ENCODE measurements at regions not wholly inside any gene's neighbourhood (a gene's known extent, or its start where the extent isn't known, plus 50 kb on each side); places are given as distances from the start of the nearest gene placed in this dataset.

GRCh38 chr2:12335995-12336394, 380.7 kb upstream of the TRIB2 start:
- H3K4me1 ChIP-seq (ENCODE audit: control insufficient read depth, insufficient read depth, low read length) = no peaks in the 10 kb centered on the region
- H3K36me3 ChIP-seq (ENCODE audit: control insufficient read depth, insufficient read depth, low read length) = no peaks in the 10 kb centered on the region
- no peak for DNase-seq (ENCODE audit: low read depth, low spot score)
- H3K4me3 ChIP-seq (ENCODE audit: low read length) = no peak overlapping the region
- no peaks in the 10 kb centered on the region for H3K27me3 ChIP-seq (ENCODE audit: control insufficient read depth, insufficient read depth, low read length)
- no CpG with 5 or more reads among the region's 2 CpGs for WGBS (ENCODE audit: insufficient coverage, insufficient read length)
- H3K9me3 ChIP-seq (ENCODE audit: control insufficient read depth, insufficient read depth, low read length) = no peaks in the 10 kb centered on the region
- H3K27ac ChIP-seq (ENCODE audit: low read length) = no peak overlapping the region

GRCh38 chr2:12338946-12339697, 377.6 kb upstream of the TRIB2 start:
- no CpG with 5 or more reads among the region's 7 CpGs for WGBS (ENCODE audit: insufficient coverage, insufficient read length)
- DNase-seq (ENCODE audit: low read depth, low spot score) = no peak

GRCh38 chr2:12340164-12340563, 376.6 kb upstream of the TRIB2 start:
- Histone ChIP-seq H3K27me3 (ENCODE audit: control insufficient read depth, insufficient read depth, low read length) (no peaks in the 10 kb centered on the region), H3K4me1 (ENCODE audit: control insufficient read depth, insufficient read depth, low read length) (no peaks in the 10 kb centered on the region), H3K9me3 (ENCODE audit: control insufficient read depth, insufficient read depth, low read length) (no peaks in the 10 kb centered on the region), H3K4me3 (ENCODE audit: low read length) (no peak overlapping the region), H3K36me3 (ENCODE audit: control insufficient read depth, insufficient read depth, low read length) (no peaks in the 10 kb centered on the region), H3K27ac (ENCODE audit: low read length) (no peak overlapping the region)
- DNase-seq (ENCODE audit: low read depth, low spot score) = no peak
- WGBS (ENCODE audit: insufficient coverage, insufficient read length) = no CpG with 5 or more reads among the region's 4 CpGs

More at GRCh38 chr2:12338946-12339697, 377.6 kb upstream of the TRIB2 start:
- no peaks in the 10 kb centered on the region for H3K9me3 ChIP-seq (ENCODE audit: control insufficient read depth, insufficient read depth, low read length)
- no peaks in the 10 kb centered on the region for H3K27me3 ChIP-seq (ENCODE audit: control insufficient read depth, insufficient read depth, low read length)
- H3K4me3 ChIP-seq (ENCODE audit: low read length) = no peak overlapping the region
- H3K27ac ChIP-seq (ENCODE audit: low read length) = no peak overlapping the region
- H3K4me1 ChIP-seq (ENCODE audit: control insufficient read depth, insufficient read depth, low read length) = no peaks in the 10 kb centered on the region
- no peaks in the 10 kb centered on the region for H3K36me3 ChIP-seq (ENCODE audit: control insufficient read depth, insufficient read depth, low read length)

- no peaks in the 10 kb centered on the region for H3K27me3 ChIP-seq (ENCODE audit: control insufficient read depth, insufficient read depth, low read length)
- H3K4me1 ChIP-seq (ENCODE audit: control insufficient read depth, insufficient read depth, low read length) = no peaks in the 10 kb centered on the region
- no peak for DNase-seq (ENCODE audit: low read depth, low spot score)
- no CpG with 5 or more reads among the region's 1 CpG for WGBS (ENCODE audit: insufficient coverage, insufficient read length)
- no peak overlapping the region for H3K27ac ChIP-seq (ENCODE audit: low read length)
- H3K36me3 ChIP-seq (ENCODE audit: control insufficient read depth, insufficient read depth, low read length) = no peaks in the 10 kb centered on the region
- no peaks in the 10 kb centered on the region for H3K9me3 ChIP-seq (ENCODE audit: control insufficient read depth, insufficient read depth, low read length)
- no peak overlapping the region for H3K4me3 ChIP-seq (ENCODE audit: low read length)
Observed at GRCh38 chr2:12341215-12341614, 375.5 kb upstream of the TRIB2 start.

GRCh38 chr2:12341920-12342319, 374.8 kb upstream of the TRIB2 start:
- DNase-seq (ENCODE audit: low read depth, low spot score) = no peak
- Histone ChIP-seq H3K4me3 (ENCODE audit: low read length) (no peak overlapping the region), H3K9me3 (ENCODE audit: control insufficient read depth, insufficient read depth, low read length) (no peaks in the 10 kb centered on the region), H3K27ac (ENCODE audit: low read length) (no peak overlapping the region), H3K4me1 (ENCODE audit: control insufficient read depth, insufficient read depth, low read length) (no peaks in the 10 kb centered on the region), H3K27me3 (ENCODE audit: control insufficient read depth, insufficient read depth, low read length) (no peaks in the 10 kb centered on the region), H3K36me3 (ENCODE audit: control insufficient read depth, insufficient read depth, low read length) (no peaks in the 10 kb centered on the region)
- no CpG with 5 or more reads among the region's 3 CpGs for WGBS (ENCODE audit: insufficient coverage, insufficient read length)

GRCh38 chr2:12343141-12343540, 373.6 kb upstream of the TRIB2 start:
- no peaks in the 10 kb centered on the region for H3K9me3 ChIP-seq (ENCODE audit: control insufficient read depth, insufficient read depth, low read length)
- DNase-seq (ENCODE audit: low read depth, low spot score) = no peak
- H3K4me1 ChIP-seq (ENCODE audit: control insufficient read depth, insufficient read depth, low read length) = no peaks in the 10 kb centered on the region
- no CpG with 5 or more reads among the region's 5 CpGs for WGBS (ENCODE audit: insufficient coverage, insufficient read length)
- H3K4me3 ChIP-seq (ENCODE audit: low read length) = no peak overlapping the region
- no peak overlapping the region for H3K27ac ChIP-seq (ENCODE audit: low read length)
- no peaks in the 10 kb centered on the region for H3K36me3 ChIP-seq (ENCODE audit: control insufficient read depth, insufficient read depth, low read length)
- no peaks in the 10 kb centered on the region for H3K27me3 ChIP-seq (ENCODE audit: control insufficient read depth, insufficient read depth, low read length)

- no peaks in the 10 kb centered on the region for H3K27me3 ChIP-seq (ENCODE audit: control insufficient read depth, insufficient read depth, low read length)
Observed at GRCh38 chr2:12347066-12347493, 369.7 kb upstream of the TRIB2 start.

GRCh38 chr2:12348216-12348615, 368.5 kb upstream of the TRIB2 start:
- no peaks in the 10 kb centered on the region for H3K9me3 ChIP-seq (ENCODE audit: control insufficient read depth, insufficient read depth, low read length)
- H3K27me3 ChIP-seq (ENCODE audit: control insufficient read depth, insufficient read depth, low read length) = no peaks in the 10 kb centered on the region
- WGBS (ENCODE audit: insufficient coverage, insufficient read length) = no CpG with 5 or more reads among the region's 3 CpGs
- no peak for DNase-seq (ENCODE audit: low read depth, low spot score)
- no peaks in the 10 kb centered on the region for H3K4me1 ChIP-seq (ENCODE audit: control insufficient read depth, insufficient read depth, low read length)
- H3K27ac ChIP-seq (ENCODE audit: low read length) = no peak overlapping the region
- no peaks in the 10 kb centered on the region for H3K36me3 ChIP-seq (ENCODE audit: control insufficient read depth, insufficient read depth, low read length)
- no peak overlapping the region for H3K4me3 ChIP-seq (ENCODE audit: low read length)

More at GRCh38 chr2:12347066-12347493, 369.7 kb upstream of the TRIB2 start:
- Histone ChIP-seq H3K9me3 (ENCODE audit: control insufficient read depth, insufficient read depth, low read length) (no peaks in the 10 kb centered on the region), H3K27ac (ENCODE audit: low read length) (no peak overlapping the region), H3K4me3 (ENCODE audit: low read length) (no peak overlapping the region), H3K4me1 (ENCODE audit: control insufficient read depth, insufficient read depth, low read length) (no peaks in the 10 kb centered on the region), H3K36me3 (ENCODE audit: control insufficient read depth, insufficient read depth, low read length) (no peaks in the 10 kb centered on the region)
- no peak for DNase-seq (ENCODE audit: low read depth, low spot score)
- WGBS (ENCODE audit: insufficient coverage, insufficient read length) = no CpG with 5 or more reads among the region's 4 CpGs

GRCh38 chr2:12350821-12351220, 365.9 kb upstream of the TRIB2 start:
- Histone ChIP-seq H3K4me1 (ENCODE audit: control insufficient read depth, insufficient read depth, low read length) (no peaks in the 10 kb centered on the region), H3K27me3 (ENCODE audit: control insufficient read depth, insufficient read depth, low read length) (no peaks in the 10 kb centered on the region), H3K27ac (ENCODE audit: low read length) (no peak overlapping the region), H3K4me3 (ENCODE audit: low read length) (no peak overlapping the region), H3K9me3 (ENCODE audit: control insufficient read depth, insufficient read depth, low read length) (no peaks in the 10 kb centered on the region), H3K36me3 (ENCODE audit: control insufficient read depth, insufficient read depth, low read length) (no peaks in the 10 kb centered on the region)
- WGBS (ENCODE audit: insufficient coverage, insufficient read length) = no CpG with 5 or more reads among the region's 4 CpGs
- DNase-seq (ENCODE audit: low read depth, low spot score) = no peak

- H3K9me3 ChIP-seq (ENCODE audit: control insufficient read depth, insufficient read depth, low read length) = no peaks in the 10 kb centered on the region
- H3K4me3 ChIP-seq (ENCODE audit: low read length) = no peak overlapping the region
- no peak overlapping the region for H3K27ac ChIP-seq (ENCODE audit: low read length)
- WGBS (ENCODE audit: insufficient coverage, insufficient read length) = no CpG with 5 or more reads among the region's 1 CpG
- DNase-seq (ENCODE audit: low read depth, low spot score) = no peak
- no peaks in the 10 kb centered on the region for H3K27me3 ChIP-seq (ENCODE audit: control insufficient read depth, insufficient read depth, low read length)
- no peaks in the 10 kb centered on the region for H3K4me1 ChIP-seq (ENCODE audit: control insufficient read depth, insufficient read depth, low read length)
- no peaks in the 10 kb centered on the region for H3K36me3 ChIP-seq (ENCODE audit: control insufficient read depth, insufficient read depth, low read length)
Observed at GRCh38 chr2:12352889-12353288, 363.8 kb upstream of the TRIB2 start.

- Histone ChIP-seq H3K27me3 (ENCODE audit: control insufficient read depth, insufficient read depth, low read length) (no peaks in the 10 kb centered on the region), H3K9me3 (ENCODE audit: control insufficient read depth, insufficient read depth, low read length) (no peaks in the 10 kb centered on the region), H3K27ac (ENCODE audit: low read length) (no peak overlapping the region), H3K4me1 (ENCODE audit: control insufficient read depth, insufficient read depth, low read length) (no peaks in the 10 kb centered on the region), H3K36me3 (ENCODE audit: control insufficient read depth, insufficient read depth, low read length) (no peaks in the 10 kb centered on the region), H3K4me3 (ENCODE audit: low read length) (no peak overlapping the region)
- no CpG with 5 or more reads among the region's 4 CpGs for WGBS (ENCODE audit: insufficient coverage, insufficient read length)
- DNase-seq (ENCODE audit: low read depth, low spot score) = no peak
Observed at GRCh38 chr2:12361506-12361905, 355.2 kb upstream of the TRIB2 start.

Data from iPS DF 6.9 (cell line).